ENCODE measurements at regions not wholly inside any gene's neighbourhood (a gene's known extent, or its start where the extent isn't known, plus 50 kb on each side); places are given as distances from the start of the nearest gene placed in this dataset.
"Not testable (repeated sequence)": the region's sequence is repeated elsewhere in the genome, so short reads cannot be mapped to it uniquely, and the experiment has no call there.

DNA sequence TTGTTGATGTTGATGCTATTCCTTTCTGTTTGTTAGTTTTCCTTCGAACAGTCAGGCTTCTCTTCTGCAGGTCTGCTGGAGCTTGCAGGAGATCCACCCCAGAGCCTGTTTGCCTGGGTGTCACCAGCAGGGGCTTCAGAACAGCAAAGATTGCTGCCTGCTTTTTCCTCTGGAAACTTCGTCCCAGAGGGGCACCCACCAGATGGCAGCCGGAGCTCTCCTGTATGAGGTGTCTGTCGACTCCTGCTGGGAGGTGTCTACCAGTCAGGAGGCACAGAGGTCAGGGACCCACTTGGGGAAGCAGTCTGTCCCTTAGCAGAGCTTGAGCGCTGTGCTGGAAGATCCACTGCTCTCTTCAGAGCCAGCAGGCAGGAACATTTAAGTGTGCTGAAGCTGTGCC lies 303.2 kb downstream of the ZIC1 start:
- no peaks in the 10 kb centered on the region for H4K20me1 ChIP-seq (ENCODE audit: control insufficient read depth, insufficient read depth, low read depth, low read length)
- no peaks in the 10 kb centered on the region for H3F3A ChIP-seq (ENCODE audit: control insufficient read depth, insufficient read depth)
- H3K4me3 ChIP-seq (ENCODE audit: low read length): no peak overlapping the region
- no peak for TF ChIP-seq EZH2phosphoT487 (IDR thresholded peaks at IDR 0.05; ENCODE audit: borderline replicate concordance, low read length)
- TF ChIP-seq, protein P1, sequence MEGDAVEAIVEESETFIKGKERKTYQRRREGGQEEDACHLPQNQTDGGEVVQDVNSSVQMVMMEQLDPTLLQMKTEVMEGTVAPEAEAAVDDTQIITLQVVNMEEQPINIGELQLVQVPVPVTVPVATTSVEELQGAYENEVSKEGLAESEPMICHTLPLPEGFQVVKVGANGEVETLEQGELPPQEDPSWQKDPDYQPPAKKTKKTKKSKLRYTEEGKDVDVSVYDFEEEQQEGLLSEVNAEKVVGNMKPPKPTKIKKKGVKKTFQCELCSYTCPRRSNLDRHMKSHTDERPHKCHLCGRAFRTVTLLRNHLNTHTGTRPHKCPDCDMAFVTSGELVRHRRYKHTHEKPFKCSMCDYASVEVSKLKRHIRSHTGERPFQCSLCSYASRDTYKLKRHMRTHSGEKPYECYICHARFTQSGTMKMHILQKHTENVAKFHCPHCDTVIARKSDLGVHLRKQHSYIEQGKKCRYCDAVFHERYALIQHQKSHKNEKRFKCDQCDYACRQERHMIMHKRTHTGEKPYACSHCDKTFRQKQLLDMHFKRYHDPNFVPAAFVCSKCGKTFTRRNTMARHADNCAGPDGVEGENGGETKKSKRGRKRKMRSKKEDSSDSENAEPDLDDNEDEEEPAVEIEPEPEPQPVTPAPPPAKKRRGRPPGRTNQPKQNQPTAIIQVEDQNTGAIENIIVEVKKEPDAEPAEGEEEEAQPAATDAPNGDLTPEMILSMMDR (IDR thresholded peaks at IDR 0.05; ENCODE audit: low read depth, low read length, poor library complexity, severe bottlenecking): no peak
- H3K9me2 ChIP-seq (replicated peaks; ENCODE audit: control insufficient read depth, low read length): no peaks in the 10 kb centered on the region; the same call in 1 of the 2 replicates
- H3K4me1 ChIP-seq (ENCODE audit: control insufficient read depth, low read length): no peaks in the 10 kb centered on the region
- H3K4me2 ChIP-seq (ENCODE audit: low read length): no peak overlapping the region
- no peaks in the 10 kb centered on the region for H3K27me3 ChIP-seq (ENCODE audit: control insufficient read depth, low read length)
- H3K79me2 ChIP-seq (ENCODE audit: control insufficient read depth, low read length): no peaks in the 10 kb centered on the region
- no peak overlapping the region for H3K27ac ChIP-seq (ENCODE audit: low read depth, low read length)
- no peaks in the 10 kb centered on the region for H3K9me3 ChIP-seq (ENCODE audit: control insufficient read depth, insufficient read depth, low read length)
- no peaks in the 10 kb centered on the region for H3K36me3 ChIP-seq (ENCODE audit: control insufficient read depth, low read length)

DNA sequence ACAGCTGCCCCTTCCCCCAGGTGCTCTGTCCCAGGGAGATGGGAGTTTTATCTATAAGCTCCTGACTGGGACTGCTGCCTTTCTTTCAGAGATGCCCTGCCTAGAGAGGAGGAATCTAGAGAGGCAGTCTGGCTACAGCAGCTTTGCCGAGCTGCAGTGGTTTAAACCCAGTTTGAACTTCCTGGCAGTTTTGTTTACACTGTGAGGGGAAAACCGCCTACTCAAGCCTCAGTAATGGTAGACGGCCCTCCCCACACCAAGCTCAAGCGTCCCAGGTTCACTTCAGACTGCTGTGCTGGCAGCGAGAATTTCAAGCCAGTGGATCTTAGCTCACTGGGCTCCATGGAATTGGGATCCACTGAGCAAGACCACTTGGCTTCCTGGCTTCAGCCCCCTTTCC lies 303.6 kb downstream of the ZIC1 start:
- H3K4me2 ChIP-seq (ENCODE audit: low read length); H3K79me2 ChIP-seq (ENCODE audit: control insufficient read depth, low read length); H3K4me3 ChIP-seq (ENCODE audit: low read length); H3K4me1 ChIP-seq (ENCODE audit: control insufficient read depth, low read length); H3F3A ChIP-seq (ENCODE audit: control insufficient read depth, insufficient read depth); H3K27ac ChIP-seq (ENCODE audit: low read depth, low read length); H3K9me2 ChIP-seq (replicated peaks; ENCODE audit: control insufficient read depth, low read length); H3K27me3 ChIP-seq (ENCODE audit: control insufficient read depth, low read length); H3K36me3 ChIP-seq (ENCODE audit: control insufficient read depth, low read length); H4K20me1 ChIP-seq (ENCODE audit: control insufficient read depth, insufficient read depth, low read depth, low read length); H3K9me3 ChIP-seq (ENCODE audit: control insufficient read depth, insufficient read depth, low read length): not testable (repeated sequence)

DNA sequence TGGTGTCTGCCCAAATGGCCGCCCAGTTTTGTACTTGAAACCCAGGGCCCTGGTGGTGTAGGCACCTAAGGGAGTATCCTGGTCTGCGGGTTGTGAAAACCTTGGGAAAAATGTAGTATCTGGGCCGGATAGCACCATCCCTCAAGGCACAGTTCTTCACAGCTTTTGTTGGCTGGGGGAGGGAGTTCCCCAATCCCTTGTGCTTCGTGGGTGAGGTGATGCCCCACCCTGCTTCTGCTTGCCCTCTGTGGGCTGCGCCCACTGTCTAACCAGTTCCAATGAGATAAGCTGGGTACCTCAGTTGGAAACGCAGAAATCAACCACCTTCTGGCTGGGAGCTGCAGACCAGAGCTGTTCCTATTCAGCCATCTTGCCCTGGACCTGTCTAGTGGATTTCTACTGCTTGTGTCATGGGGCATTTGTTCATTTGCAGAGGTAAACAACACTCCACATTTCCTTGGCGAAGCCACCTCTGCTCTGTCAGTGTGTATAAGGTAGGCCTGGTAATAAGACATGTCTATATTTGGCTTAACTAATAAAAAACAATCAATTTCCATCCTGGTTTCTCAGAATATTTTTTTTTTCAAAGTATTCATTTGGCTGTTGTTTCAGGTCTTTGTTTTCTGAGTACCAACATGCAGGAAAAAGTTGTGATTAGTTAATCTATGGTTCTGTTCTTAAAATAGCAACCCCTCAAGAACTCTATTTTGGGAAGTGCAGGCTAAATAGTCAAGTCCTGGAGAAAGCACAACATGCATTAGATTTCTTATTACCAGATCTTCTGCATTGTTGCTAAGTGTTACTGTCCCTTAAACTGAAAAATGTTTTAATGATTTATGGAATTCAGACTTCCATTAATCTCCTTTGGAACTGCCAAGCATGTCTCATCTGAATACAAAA lies 304.3 kb downstream of the ZIC1 start:
- Histone ChIP-seq H3K27ac (ENCODE audit: low read depth, low read length) (no peak overlapping the region), H3K9me3 (ENCODE audit: control insufficient read depth, insufficient read depth, low read length) (no peaks in the 10 kb centered on the region), H3K79me2 (ENCODE audit: control insufficient read depth, low read length) (no peaks in the 10 kb centered on the region), H3K27me3 (ENCODE audit: control insufficient read depth, low read length) (no peaks in the 10 kb centered on the region), H3K4me1 (ENCODE audit: control insufficient read depth, low read length) (no peaks in the 10 kb centered on the region), H3K36me3 (ENCODE audit: control insufficient read depth, low read length) (no peaks in the 10 kb centered on the region), H3K9me2 (replicated peaks; ENCODE audit: control insufficient read depth, low read length) (no peaks in the 10 kb centered on the region; the same call in 1 of the 2 replicates), H4K20me1 (ENCODE audit: control insufficient read depth, insufficient read depth, low read depth, low read length) (no peaks in the 10 kb centered on the region), H3K4me2 (ENCODE audit: low read length) (no peak overlapping the region), H3K4me3 (ENCODE audit: low read length) (no peak overlapping the region), H3F3A (ENCODE audit: control insufficient read depth, insufficient read depth) (no peaks in the 10 kb centered on the region)
- TF ChIP-seq, protein P1 (IDR thresholded peaks at IDR 0.05; ENCODE audit: low read depth, low read length, poor library complexity, severe bottlenecking): no peak
- no peak for TF ChIP-seq EZH2phosphoT487 (IDR thresholded peaks at IDR 0.05; ENCODE audit: borderline replicate concordance, low read length)

DNA sequence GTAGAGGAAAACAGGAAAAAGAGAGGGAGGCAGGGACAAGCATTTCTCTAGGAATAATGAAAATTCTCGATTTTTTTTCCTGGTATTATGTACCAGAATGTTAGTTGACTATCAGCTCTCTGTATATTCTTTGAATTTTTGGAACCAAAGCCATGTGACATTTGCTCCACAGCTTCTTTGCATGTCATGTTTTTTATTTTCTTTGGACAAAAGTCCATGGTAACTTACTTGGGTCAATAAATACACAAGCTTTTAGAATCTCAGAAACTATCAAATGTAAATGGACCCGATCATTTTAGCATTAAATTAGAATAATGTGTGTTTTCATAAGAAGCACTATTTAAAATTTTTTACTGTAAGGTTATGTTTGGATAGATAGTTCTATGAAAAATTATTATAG lies 320.5 kb downstream of the ZIC1 start:
- Histone ChIP-seq H3K27me3 (ENCODE audit: control insufficient read depth, low read length) (no peaks in the 10 kb centered on the region), H4K20me1 (ENCODE audit: control insufficient read depth, insufficient read depth, low read depth, low read length) (no peaks in the 10 kb centered on the region), H3K9me3 (ENCODE audit: control insufficient read depth, insufficient read depth, low read length) (no peaks in the 10 kb centered on the region), H3K27ac (ENCODE audit: low read depth, low read length) (no peak overlapping the region), H3K36me3 (ENCODE audit: control insufficient read depth, low read length) (no peaks in the 10 kb centered on the region), H3F3A (ENCODE audit: control insufficient read depth, insufficient read depth) (no peaks in the 10 kb centered on the region), H3K4me1 (ENCODE audit: control insufficient read depth, low read length) (no peaks in the 10 kb centered on the region), H3K9me2 (replicated peaks; ENCODE audit: control insufficient read depth, low read length) (no peaks in the 10 kb centered on the region), H3K4me3 (ENCODE audit: low read length) (no peak overlapping the region), H3K4me2 (ENCODE audit: low read length) (no peak overlapping the region), H3K79me2 (ENCODE audit: control insufficient read depth, low read length) (no peaks in the 10 kb centered on the region)
- TF ChIP-seq, protein P1 (IDR thresholded peaks at IDR 0.05; ENCODE audit: low read depth, low read length, poor library complexity, severe bottlenecking): no peak
- TF ChIP-seq EZH2phosphoT487 (IDR thresholded peaks at IDR 0.05; ENCODE audit: borderline replicate concordance, low read length): no peak
